Kidney tubule cell (primary cell): ENCODE measurements at regions not wholly inside any gene's neighbourhood (a gene's known extent, or its start where the extent isn't known, plus 50 kb on each side); places are given as distances from the start of the nearest gene placed in this dataset.

Experiments used
- DNase-seq: peaks from one replicate; pipeline ENCODE4 v3.0.0-alpha.2; 2018; ENCODE audit warnings: low spot score

GRCh38 chr10:4108693-4109092, 323.7 kb upstream of the KLF6 start:
- DNase-seq, result no peak

DNA sequence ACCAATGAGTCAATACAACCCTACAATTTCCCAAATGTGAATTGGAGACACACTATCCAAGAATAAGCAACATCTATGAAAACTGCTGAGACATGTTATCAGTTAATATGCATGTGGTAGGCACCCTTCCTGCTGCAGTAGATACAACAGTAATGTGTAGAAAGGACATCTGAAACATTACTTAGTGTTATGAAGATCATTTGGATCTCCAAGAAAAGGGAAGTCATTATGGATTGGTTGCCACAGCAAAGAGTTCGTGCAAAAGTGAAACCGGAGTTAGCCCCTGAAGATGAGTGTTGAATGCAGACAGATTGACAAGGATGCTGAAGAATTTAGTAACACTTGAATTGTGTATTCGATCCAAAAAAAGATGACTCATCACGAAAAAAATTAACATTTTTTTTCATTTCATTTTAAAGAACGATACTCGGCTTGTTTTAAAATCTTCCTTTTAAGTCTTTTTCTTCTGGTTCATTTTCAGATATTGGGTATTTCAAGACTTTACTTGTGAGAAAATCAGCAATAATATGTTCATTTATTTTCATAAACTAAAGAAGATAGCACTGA, 322.4 kb upstream of the KLF6 start:
- no peak for DNase-seq

DNA sequence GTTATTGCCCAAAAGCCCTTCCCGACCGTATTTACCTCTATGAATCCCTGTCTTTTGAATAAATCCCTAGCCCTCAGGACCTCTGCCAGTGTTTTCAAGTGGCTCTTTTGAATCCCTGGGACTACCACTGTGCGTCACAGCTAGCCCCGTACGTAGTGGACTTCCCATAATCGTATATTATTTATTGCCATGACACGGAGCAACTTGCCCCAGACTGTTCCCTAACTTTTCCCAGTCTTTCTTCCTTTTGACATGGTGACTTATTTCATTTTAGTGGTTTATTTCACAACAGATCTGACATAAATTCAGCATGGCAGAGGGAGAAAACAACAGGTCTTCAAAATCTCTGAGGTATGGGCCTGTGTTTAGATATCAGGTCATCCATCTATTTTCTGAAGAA, 318.6 kb upstream of the KLF6 start:
- DNase-seq, result no peak

DNA sequence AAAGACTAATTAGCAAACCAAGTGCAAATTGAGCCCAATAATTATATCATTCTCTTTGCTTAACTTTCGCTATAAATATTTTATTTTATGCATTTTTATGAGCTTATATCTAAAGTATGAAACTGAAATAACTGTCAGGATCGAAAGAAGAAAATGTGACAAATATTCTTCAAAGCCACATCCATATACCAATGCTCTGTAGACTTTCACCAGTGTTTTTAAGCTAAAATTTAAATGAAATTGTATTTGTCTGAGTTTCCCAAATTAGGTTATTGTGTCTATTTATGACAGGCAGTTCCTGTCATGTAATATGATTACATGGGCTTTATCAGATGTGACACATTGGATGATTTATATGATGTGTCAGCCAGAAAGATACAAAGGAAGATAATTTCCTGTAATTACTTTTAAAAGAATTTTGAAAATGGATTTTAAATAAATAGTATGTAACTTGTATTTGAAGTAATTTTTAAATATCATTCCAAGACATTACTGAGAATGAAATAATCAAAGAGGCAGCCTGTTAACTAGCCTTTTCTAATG, 317.9 kb upstream of the KLF6 start:
- DNase-seq, result no peak

GRCh38 chr10:4101918-4102654, 317.1 kb upstream of the KLF6 start:
- no peak for DNase-seq

DNA sequence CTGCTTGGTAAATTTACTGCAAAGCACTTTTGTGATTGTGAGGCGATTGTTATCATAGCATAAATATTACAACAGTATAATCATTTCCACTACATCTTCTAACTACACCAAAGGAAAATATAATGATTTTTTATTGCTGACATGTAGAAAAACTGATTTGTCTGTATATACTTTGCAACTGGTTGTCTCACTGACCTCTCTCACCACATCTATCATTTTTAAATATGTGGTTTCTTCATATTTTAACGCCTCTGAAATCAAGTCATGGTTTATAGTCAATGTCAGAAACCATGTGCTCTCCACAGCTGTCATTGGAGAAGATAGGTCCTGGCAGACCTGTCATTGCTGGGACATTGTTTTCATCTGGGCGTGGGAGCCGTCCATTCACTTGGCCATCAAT, 315.4 kb upstream of the KLF6 start:
- DNase-seq, result no peak

- DNase-seq, result no peak
Measured at GRCh38 chr10:4099202-4099601, 314.2 kb upstream of the KLF6 start.

DNA sequence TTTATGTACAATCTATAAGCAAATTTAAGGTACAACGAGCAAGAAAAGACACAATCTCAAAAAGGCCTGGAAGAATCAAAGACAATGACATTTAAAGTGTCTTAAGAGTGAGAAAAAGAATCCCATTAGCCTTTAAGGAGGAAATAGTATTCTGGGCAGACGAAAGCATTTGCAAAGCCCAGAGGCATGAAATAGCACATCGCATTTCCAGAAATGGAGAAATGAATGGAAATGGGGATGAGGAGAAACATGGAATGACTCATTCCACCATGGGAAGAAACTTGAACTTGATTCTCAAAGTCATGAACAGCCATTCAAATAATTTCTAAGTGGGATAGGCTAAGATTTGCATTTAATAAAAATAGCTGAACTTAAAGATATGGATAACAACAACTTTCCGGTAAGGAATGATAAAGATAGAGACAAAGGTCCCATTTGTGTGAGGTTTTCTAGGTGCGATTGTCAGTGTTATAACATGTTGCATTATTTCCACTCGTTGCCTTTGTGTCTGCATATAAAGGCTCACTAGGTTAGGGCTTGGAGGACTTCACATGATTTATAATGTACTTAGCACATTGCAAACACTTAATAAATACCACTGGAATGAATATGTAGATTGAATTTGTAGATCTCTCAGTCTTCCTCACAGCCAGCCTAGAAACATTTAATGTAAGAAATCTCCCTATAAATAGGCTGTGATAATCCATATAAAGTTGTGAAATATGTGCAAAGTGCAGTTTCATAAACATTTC, 310.3 kb upstream of the KLF6 start:
- no peak for DNase-seq

- no peak for DNase-seq
Measured at GRCh38 chr10:4094751-4095150, 309.7 kb upstream of the KLF6 start.

DNA sequence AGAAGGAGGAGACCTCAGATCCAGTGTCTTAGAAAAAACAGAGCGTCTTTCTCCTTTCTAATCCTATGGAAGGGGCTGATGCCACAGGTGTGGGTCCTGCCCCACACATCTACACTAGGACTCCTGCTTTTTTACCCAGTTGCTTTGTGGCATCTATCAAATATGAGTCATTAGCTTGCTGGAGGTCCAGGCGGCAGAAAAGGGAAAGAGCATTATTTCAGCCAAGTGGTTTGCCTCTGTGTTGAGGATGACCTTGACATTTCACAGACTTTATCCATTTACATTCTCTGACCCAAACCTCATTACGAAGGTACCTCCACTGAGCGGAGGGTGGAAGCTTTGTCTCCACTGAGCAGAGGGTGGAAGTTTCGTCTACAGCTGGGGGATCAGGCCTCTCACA, 308.4 kb upstream of the KLF6 start:
- DNase-seq, result peak; percentile 9

DNA sequence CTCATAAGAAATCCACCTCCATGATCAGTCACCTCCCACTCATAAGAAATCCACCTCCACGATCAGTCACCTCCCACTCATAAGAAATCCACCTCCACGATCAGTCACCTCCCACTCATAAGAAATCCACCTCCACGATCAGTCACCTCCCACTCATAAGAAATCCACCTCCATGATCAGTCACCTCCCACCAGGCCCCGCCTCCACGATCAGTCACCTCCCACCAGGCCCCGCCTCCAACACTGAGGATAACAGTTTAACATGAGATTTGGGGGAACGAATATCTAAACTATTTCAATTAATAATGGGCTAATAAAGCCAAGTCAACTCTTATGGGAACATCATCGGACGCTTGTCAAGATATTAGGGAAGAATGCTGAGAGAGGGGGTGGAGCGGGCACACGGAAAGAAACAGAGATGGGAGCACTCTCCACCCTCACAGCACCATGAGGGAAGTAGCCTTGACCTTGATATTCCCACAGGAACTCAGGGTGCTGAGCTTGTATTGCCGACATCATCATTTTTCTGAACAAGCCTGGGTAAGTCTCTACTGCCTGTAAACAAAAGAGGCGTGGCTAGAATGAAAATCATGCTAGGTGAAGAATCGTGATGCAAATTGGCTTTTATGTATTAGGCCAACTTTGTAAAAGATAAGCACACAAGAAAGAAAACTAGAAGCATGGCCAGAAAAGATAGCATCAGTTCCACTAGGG, 303.5 kb upstream of the KLF6 start:
- DNase-seq, result no peak

DNA sequence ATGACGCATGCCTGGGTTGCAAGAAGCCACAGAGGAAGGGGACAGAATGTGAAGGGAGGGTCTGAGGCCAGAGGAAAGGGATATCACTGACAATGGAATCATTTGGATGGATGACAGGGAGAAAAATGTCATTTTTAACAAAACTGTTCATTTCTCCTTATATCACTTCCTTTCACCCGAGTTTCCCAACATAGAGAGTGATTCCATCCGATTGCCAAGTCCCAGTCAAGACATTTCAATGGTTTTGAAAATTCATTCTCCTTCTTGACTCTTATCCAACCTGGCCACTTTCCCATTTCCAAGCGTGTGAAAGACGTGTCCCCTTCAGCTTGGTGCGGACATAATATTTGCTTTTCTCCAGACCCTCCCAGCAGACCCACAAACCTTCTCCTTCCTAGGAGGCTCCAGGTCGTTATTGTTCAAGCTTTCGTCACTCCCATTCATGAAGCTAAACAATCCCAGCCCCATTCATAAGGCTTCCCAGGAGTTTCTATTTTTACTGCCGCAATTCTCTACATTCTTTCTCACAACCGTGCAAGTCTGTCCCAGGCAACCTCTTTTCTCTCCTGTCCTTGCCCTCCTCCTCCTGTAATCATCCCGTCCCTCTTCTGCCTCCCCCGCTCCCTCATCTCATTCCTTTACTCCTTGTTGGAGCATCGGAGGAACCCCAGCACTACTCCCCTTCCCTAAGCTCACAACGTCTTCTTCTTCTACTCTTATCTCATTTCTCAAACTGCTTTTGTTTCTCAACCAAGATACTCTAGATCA, 301.3 kb upstream of the KLF6 start:
- no peak for DNase-seq

DNA sequence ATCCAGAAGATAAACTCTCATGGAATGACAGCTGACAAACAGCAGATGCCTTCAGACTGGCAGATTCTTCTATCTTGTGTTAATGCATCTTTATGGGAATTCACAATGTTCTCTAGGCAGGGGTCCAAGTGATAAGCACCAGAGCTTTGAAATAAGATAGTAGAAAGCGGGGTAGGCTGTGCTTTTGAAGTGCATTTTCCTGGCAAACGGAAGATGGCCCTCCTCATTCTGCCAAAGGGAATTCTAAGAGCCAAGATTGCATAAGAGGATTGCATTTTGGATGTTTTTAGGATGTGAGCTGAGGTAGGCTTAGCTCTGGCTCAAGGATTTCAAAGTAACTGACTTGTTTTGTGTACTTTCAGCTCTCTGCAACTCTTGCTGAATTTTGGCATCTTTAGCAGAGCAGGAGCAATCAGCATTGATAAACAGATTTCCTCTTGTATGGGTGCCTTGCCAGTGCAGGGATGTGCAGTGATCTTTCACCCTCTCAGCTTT, 298.5 kb upstream of the KLF6 start:
- DNase-seq, result no peak

DNA sequence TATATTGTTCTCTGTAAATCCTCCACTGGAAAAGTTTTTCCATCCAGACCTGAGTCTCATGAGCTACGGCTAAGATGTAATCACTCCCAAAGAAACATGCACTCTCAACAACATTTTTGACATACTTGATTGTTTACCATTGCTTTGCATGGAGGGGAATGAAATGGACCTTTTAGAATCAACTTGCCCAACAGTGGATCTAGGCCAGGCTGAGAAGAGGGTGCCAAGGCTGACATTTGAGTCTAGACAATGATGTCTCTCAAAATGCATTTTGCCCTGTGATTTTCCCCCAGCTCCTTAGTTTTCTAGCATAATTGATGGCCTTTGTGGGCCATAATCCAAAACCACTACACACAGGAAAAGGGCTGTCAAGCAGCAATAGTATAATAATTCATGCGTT, 297.9 kb upstream of the KLF6 start:
- DNase-seq, result no peak

GRCh38 chr10:4081685-4082111, 296.7 kb upstream of the KLF6 start:
- no peak for DNase-seq

GRCh38 chr10:4080225-4080805, 295.3 kb upstream of the KLF6 start:
- DNase-seq, result no peak

- DNase-seq, result no peak
Measured at GRCh38 chr10:4079803-4080202, 294.8 kb upstream of the KLF6 start.

GRCh38 chr10:4077804-4078203, 292.8 kb upstream of the KLF6 start:
- DNase-seq, result no peak

DNA sequence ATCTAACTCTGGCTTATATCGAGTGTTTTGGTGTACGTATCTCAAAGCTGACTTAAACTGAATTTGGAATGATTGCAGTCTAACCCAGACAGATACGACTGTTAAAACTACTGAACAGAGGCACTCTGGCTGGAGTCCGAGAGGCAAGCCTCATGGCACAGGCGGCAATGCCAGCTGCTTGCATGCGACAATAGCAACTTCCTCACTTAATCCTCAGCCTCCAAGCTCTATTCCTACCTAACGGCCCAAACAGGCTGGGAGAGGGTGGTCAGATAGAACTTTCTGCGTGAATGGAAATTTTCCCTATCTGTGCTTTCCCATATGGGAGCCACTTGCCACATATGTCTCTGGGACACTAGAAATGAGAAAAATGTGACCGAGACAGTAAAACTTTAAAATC, 292.0 kb upstream of the KLF6 start:
- no peak for DNase-seq

- no peak for DNase-seq
Measured at GRCh38 chr10:4075443-4075842, 290.4 kb upstream of the KLF6 start.
